T47D (cell line): ENCODE measurements at regions not wholly inside any gene's neighbourhood (a gene's known extent, or its start where the extent isn't known, plus 50 kb on each side); places are given as distances from the start of the nearest gene placed in this dataset.

Source experiments
- DNase-seq, 2 experiments: peaks; one replicate each; pipeline versions ENCODE4 v3.0.0 to v3.0.0-alpha.2; 2011 to 2012; ENCODE audit warnings: low read depth in 1 of 2, low spot score in 1 of 2
- JUND ChIP-seq: IDR thresholded peaks from 2 replicates; pipeline ENCODE4 v1.6.1; 2012; ENCODE audit warnings: low read depth
- in situ Hi-C: cut with HindIII; loops from 2 replicates; pipeline ENCODE4 v1.10.0; 2016; ENCODE audit warnings: low sequenced_read_pairs, low pct_unique_long_range_greater_than_20kb

- no peak for TF ChIP-seq JUND
- in situ Hi-C loops: no loop called here
Measured at GRCh38 chr2:81171447-81171846, 866.9 kb upstream of the LRRTM1 start.

DNA sequence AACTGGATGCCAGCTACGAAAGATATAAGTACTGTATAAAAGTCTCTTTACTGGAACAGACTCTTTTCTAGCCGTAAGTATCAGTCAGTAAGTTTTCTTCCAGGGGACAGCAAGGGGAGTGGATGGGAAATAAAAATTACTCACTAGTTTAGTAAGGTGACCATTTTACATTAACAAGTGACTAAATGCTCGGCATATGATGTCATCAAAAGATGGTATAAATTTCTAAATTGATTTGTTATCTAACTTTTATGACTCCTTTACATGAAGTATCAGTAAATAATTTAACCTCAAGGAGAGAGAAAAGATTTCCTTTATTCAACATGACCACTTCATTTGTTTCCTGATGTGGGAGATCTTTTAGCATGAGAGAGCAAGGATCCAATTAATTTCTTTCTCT is 859.0 kb upstream of the LRRTM1 start:
- no peak for TF ChIP-seq JUND
- in situ Hi-C loops: no loop called here
- DNase-seq: no peak

More at GRCh38 chr2:81171447-81171846, 866.9 kb upstream of the LRRTM1 start:
- DNase-seq: no peak

DNA sequence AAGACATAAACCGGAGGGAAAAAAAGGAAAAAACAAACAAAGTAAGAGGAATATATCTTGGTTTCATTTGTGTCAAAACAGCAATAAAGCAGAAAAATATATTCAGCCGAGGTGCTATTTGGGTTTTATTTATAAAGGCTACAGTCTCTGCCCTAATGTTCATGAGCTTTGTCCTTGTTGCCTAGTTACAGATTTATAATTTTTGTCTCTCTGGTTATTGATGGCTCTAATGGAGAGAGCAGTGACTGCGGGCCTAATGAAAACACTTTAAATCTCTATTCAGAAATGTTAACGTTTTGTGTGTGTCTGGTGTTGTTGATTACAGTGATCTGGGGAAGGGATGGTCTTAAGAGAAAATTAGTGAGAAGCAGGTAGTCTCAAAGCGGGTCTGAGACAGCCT is 854.0 kb upstream of the LRRTM1 start:
- no peak for TF ChIP-seq JUND
- in situ Hi-C loops: no loop called here

DNA sequence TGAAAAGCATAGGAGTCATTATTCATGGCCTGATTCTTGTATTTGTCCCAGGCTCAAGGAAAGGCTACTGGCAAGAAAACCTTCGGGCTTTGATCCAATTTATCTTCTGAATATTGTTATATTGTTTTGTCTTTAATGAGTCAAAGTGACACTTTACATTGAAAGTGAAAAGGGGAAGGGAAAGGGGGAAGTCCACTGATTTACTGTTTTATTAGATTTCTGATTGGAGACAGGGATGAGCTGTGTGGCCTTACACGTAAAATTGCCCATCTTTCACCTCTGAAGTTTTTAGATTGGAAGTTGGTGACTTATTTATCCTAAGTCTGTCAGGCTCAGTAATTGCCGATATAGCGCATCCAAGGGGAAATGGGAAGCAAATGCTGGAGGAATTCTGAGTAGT is 843.8 kb upstream of the LRRTM1 start:
- TF ChIP-seq JUND: no peak
- DNase-seq: no peak
- in situ Hi-C loops: no loop called here

More for the DNA sequence above, 854.0 kb upstream of the LRRTM1 start:
- no peak for DNase-seq

- in situ Hi-C loops: no loop called here
- DNase-seq: no peak
- TF ChIP-seq JUND: no peak
Measured at GRCh38 chr2:81136296-81136695, 831.7 kb upstream of the LRRTM1 start.

- in situ Hi-C loops: no loop called here
- DNase-seq: no peak
Measured at GRCh38 chr2:81097361-81097760, 792.8 kb upstream of the LRRTM1 start.

GRCh38 chr2:81093031-81093430 is 788.5 kb upstream of the LRRTM1 start:
- in situ Hi-C loops: no loop called here
- DNase-seq: no peak
- no peak for TF ChIP-seq JUND

More at GRCh38 chr2:81097361-81097760, 792.8 kb upstream of the LRRTM1 start:
- TF ChIP-seq JUND: no peak

DNA sequence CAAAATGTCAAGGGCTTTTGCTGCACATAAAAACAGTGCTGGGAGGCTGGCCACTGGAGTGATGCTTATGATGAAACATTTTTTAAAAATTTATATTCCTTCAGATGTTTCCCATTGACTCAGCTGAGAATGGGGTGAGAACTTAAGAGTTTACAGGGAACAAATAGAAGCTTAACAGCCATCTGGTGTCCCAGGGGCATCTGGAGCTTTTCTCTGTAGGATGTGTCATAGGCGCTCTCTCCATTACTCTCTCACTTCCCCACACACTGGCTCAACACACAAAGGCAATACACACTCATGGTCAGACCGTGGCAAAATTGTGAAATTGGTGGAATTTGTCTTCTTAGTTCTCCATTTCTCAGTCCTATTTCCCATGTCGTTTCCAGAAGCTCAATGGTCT is 783.1 kb upstream of the LRRTM1 start:
- in situ Hi-C loops: no loop called here
- TF ChIP-seq JUND: no peak
- DNase-seq: no peak

DNA sequence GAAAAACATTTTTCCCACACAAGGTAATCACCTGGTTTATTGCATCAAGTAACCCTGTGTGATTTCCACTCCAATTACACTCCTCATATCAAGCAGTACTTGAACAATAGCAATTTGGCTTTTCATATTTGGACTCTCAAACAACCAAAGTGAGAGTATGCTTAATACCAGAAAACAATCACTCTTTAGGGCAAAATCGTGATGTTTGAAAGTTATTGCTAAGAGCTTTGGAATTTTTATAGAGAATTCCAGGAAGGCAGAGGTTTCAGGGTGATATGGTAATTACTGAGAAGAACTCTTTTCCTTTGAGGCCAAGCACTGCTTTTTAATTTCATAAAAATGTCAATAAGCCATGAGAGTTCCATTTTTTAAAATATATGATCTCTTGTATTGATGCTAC is 779.5 kb upstream of the LRRTM1 start:
- TF ChIP-seq JUND: no peak
- no peak for DNase-seq
- in situ Hi-C loops: no loop called here

GRCh38 chr2:81078631-81079030 is 774.1 kb upstream of the LRRTM1 start:
- DNase-seq: no peak
- in situ Hi-C loops: no loop called here

GRCh38 chr2:81078102-81078501 is 773.5 kb upstream of the LRRTM1 start:
- DNase-seq: no peak
- in situ Hi-C loops: no loop called here
- no peak for TF ChIP-seq JUND

More at GRCh38 chr2:81078631-81079030, 774.1 kb upstream of the LRRTM1 start:
- no peak for TF ChIP-seq JUND

DNA sequence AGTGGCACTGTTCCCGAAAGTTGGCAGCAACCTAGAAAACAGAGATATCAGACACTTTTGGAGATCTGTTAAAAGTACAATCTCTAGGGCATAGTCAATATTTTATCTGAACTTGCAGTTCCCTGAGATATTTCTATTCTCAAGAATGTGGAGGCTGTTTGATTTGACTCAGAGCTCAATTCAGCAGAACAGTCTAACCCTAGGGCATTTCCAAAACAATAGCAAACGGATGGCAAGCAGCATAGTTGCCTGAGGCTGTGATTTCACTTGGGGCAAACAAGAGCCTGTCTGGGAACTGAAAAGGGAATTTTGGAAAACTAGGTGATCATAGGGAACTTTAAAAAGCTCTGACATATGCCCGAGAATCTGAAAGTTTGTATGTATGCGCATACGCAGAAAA is 772.8 kb upstream of the LRRTM1 start:
- no peak for DNase-seq
- TF ChIP-seq JUND: no peak
- in situ Hi-C loops: no loop called here

- no peak for TF ChIP-seq JUND
- DNase-seq: no peak
- in situ Hi-C loops: no loop called here
Measured at GRCh38 chr2:81073412-81073811, 768.9 kb upstream of the LRRTM1 start.

- no peak for TF ChIP-seq JUND
- in situ Hi-C loops: no loop called here
- DNase-seq: no peak
Measured at GRCh38 chr2:81068144-81068543, 763.6 kb upstream of the LRRTM1 start.
